ENCODE measurements at regions not wholly inside any gene's neighbourhood (a gene's known extent, or its start where the extent isn't known, plus 50 kb on each side); places are given as distances from the start of the nearest gene placed in this dataset.

- Histone ChIP-seq H3K4me2 (no peak overlapping the region), H3K9me2 (ENCODE audit: insufficient read depth) (no peaks in the 10 kb centered on the region), H3K4me1 (ENCODE audit: insufficient read depth) (no peaks in the 10 kb centered on the region), H3F3A (replicated peaks; ENCODE audit: low read depth) (no peaks in the 10 kb centered on the region), H3K27me3 (ENCODE audit: insufficient read depth) (no peaks in the 10 kb centered on the region), H3K4me3 (no peak overlapping the region), H4K20me1 (replicated peaks; ENCODE audit: insufficient read depth) (no peaks in the 10 kb centered on the region), H3K79me2 (replicated peaks; ENCODE audit: insufficient read depth) (no peaks in the 10 kb centered on the region), H2AFZ (no peak overlapping the region), H3K27ac (ENCODE audit: low read depth) (no peak overlapping the region), H3K36me3 (ENCODE audit: insufficient read depth) (no peaks in the 10 kb centered on the region)
- Mint-ChIP-seq H3K36me3 (ENCODE audit: low read depth) (peaks cover 10% of the 10 kb centered on the region; the same call in 2 of the 3 replicates), H3K27ac (no peak overlapping the region), H3K9me3 (peaks cover 77% of the 10 kb centered on the region), H3K4me3 (no peak overlapping the region), H3K27me3 (ENCODE audit: insufficient read depth, low read depth, poor library complexity) (peaks cover 3% of the 10 kb centered on the region), H3K4me1 (no peaks in the 10 kb centered on the region)
- DNase-seq (ENCODE audit: low spot score) (no peak), ATAC-seq (no peak)
- TF ChIP-seq ZNF462 (CRISPR knock-in tag; IDR thresholded peaks at IDR 0.05) (no peak), NANOG (IDR thresholded peaks at IDR 0.05; ENCODE audit: borderline replicate concordance) (no peak), ZNF331 (CRISPR knock-in tag; IDR thresholded peaks at IDR 0.05; ENCODE audit: low read depth) (no peak), JUNB (IDR thresholded peaks at IDR 0.05; ENCODE audit: unreplicated experiment) (no peak), POLR2AphosphoS5 (IDR thresholded peaks at IDR 0.05; ENCODE audit: low read depth) (no peak), CREB1 (CRISPR knock-in tag; IDR thresholded peaks at IDR 0.05; ENCODE audit: low read depth) (no peak), EZH2phosphoT487 (IDR thresholded peaks at IDR 0.05; ENCODE audit: unreplicated experiment) (no peak), ZNF114 (CRISPR knock-in tag; IDR thresholded peaks at IDR 0.05) (no peak), STAT1 (IDR thresholded peaks at IDR 0.05; ENCODE audit: unreplicated experiment) (no peak)
- TF ChIP-seq, protein P1, sequence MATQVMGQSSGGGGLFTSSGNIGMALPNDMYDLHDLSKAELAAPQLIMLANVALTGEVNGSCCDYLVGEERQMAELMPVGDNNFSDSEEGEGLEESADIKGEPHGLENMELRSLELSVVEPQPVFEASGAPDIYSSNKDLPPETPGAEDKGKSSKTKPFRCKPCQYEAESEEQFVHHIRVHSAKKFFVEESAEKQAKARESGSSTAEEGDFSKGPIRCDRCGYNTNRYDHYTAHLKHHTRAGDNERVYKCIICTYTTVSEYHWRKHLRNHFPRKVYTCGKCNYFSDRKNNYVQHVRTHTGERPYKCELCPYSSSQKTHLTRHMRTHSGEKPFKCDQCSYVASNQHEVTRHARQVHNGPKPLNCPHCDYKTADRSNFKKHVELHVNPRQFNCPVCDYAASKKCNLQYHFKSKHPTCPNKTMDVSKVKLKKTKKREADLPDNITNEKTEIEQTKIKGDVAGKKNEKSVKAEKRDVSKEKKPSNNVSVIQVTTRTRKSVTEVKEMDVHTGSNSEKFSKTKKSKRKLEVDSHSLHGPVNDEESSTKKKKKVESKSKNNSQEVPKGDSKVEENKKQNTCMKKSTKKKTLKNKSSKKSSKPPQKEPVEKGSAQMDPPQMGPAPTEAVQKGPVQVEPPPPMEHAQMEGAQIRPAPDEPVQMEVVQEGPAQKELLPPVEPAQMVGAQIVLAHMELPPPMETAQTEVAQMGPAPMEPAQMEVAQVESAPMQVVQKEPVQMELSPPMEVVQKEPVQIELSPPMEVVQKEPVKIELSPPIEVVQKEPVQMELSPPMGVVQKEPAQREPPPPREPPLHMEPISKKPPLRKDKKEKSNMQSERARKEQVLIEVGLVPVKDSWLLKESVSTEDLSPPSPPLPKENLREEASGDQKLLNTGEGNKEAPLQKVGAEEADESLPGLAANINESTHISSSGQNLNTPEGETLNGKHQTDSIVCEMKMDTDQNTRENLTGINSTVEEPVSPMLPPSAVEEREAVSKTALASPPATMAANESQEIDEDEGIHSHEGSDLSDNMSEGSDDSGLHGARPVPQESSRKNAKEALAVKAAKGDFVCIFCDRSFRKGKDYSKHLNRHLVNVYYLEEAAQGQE (IDR thresholded peaks at IDR 0.05; ENCODE audit: unreplicated experiment) = no peak
- TF ChIP-seq, protein P2, sequence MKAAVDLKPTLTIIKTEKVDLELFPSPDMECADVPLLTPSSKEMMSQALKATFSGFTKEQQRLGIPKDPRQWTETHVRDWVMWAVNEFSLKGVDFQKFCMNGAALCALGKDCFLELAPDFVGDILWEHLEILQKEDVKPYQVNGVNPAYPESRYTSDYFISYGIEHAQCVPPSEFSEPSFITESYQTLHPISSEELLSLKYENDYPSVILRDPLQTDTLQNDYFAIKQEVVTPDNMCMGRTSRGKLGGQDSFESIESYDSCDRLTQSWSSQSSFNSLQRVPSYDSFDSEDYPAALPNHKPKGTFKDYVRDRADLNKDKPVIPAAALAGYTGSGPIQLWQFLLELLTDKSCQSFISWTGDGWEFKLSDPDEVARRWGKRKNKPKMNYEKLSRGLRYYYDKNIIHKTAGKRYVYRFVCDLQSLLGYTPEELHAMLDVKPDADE (IDR thresholded peaks at IDR 0.05) = no peak
- TF ChIP-seq, protein P3, sequence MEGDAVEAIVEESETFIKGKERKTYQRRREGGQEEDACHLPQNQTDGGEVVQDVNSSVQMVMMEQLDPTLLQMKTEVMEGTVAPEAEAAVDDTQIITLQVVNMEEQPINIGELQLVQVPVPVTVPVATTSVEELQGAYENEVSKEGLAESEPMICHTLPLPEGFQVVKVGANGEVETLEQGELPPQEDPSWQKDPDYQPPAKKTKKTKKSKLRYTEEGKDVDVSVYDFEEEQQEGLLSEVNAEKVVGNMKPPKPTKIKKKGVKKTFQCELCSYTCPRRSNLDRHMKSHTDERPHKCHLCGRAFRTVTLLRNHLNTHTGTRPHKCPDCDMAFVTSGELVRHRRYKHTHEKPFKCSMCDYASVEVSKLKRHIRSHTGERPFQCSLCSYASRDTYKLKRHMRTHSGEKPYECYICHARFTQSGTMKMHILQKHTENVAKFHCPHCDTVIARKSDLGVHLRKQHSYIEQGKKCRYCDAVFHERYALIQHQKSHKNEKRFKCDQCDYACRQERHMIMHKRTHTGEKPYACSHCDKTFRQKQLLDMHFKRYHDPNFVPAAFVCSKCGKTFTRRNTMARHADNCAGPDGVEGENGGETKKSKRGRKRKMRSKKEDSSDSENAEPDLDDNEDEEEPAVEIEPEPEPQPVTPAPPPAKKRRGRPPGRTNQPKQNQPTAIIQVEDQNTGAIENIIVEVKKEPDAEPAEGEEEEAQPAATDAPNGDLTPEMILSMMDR (conservative IDR thresholded peaks at IDR 0.05; ENCODE audit: low read depth in 2 of 2) = no peak
Observed at GRCh38 chr7:4319280-4319679, 362.8 kb upstream of the FOXK1 start.
